HG03196 (cell line): ENCODE measurements at regions not wholly inside any gene's neighbourhood (a gene's known extent, or its start where the extent isn't known, plus 50 kb on each side); places are given as distances from the start of the nearest gene placed in this dataset.

Experiments used
- ATAC-seq: cut with Tn5 transposase; IDR thresholded peaks from one replicate; pipeline ENCODE4 v1.9.1; 2021; ENCODE audit not compliant: unreplicated experiment

DNA sequence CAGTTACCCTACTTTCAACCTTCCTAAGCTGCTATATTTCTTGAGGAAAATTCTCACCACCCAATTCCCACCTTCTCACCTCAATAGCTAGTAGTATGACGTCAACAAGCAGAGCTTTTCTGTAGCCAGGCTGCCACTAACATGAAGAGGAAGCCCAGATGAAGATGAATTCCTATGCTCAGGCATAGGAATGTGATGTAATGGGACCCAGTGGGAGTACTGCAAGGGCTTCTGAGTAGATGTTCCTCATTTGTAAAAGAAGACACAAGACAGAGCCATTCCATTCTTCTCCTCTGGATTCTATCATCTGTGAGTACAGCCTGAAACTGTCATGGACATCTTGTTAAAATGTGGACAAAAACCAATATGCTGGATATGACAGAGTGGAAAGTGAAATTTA is 81.6 kb upstream of the KLF3 start:
- no peak for ATAC-seq

GRCh38 chr4:38582889-38583470 is 81.0 kb upstream of the KLF3 start:
- no peak for ATAC-seq

GRCh38 chr4:38585871-38586270 is 78.1 kb upstream of the KLF3 start:
- no peak for ATAC-seq

DNA sequence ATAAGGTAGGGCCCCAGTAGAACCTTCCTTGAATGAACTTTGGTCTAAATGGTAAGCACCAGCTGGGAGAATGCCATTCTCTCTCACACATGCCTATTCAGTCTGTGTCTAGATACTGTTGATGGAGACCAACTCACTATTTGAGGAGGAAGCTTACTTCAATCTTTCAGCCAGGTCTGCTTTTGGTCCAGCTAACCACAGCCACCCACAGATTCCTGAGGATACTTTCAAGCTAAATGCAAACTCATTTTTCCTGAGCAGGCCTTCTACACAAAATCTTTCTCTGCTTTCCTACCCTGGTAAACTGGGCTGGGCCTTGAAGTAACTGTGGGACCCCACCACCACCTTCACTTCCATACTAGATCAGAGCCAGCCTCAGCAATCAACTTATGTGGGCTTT is 76.9 kb upstream of the KLF3 start:
- ATAC-seq = no peak

DNA sequence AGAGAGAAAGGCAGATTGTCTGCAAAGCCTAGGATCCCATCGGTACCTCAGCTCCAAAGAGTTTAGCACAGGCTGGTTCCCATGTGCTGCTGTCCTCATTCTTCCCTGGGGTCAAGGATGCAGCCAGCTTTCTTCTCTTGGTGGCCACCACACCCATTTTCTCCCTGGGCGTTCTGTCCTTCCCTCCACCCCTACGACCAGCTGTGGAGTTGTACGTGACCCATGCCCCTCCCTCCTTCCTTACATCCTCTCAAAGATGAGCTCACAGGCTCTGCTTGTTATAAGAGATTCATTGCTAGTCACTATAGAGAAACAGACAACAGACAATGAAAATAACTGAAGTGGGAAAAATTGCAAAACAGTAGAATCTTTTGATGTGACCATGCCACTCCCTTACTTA is 74.0 kb upstream of the KLF3 start:
- ATAC-seq = no peak

DNA sequence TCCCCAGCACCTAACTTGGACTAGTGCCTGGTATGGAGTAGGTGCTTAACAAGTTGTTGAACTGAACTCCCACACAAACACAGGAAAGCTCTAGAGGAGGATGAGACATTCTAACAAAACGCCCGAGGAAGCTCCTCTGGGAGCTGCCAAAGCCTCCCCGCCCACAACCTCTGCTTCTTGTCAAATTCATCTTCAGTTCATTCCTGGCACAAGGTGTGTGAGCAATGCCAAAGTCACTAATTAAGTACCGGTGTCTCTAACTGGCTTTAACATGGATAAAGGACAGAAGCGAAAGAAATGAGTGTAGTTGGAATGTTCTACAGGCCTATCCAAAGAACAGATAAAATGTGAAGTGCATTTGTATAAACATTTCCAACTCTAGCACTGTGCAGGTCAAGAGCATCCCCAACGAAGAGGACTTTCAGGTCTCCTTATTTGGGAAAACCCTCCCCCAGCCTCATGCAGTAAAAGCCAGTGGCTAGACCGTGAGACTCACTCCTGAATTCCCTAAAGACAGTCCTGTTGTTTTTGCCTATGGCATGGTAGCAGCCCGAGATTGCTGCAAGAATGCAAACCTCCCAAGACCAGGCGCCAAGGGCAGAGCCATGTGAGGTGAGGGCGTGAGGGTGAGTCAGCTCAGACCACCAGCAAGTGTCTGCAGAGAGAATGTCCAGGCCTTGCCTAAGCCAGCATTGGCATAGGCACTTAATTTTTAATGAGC is 72.2 kb upstream of the KLF3 start:
- ATAC-seq = no peak

DNA sequence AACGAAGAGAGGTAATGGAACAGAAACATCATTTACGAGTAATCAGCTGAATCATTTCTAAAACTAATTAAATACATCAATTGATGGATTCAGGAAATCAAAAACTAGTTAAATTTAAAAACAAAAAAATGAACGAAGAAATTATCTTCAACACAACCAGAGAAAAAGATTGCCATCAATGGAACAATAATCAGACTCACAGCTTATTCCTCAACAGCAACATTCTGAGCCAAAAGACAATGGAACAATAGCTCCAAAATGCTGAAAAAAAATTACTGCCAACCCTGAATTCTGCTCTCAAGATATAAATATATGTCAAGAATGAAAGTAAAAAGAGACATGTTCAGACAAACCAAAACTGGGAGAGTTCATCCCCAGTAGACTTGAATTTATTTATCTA is 65.5 kb upstream of the KLF3 start:
- ATAC-seq = no peak

GRCh38 chr4:38600575-38600974 is 63.4 kb upstream of the KLF3 start:
- ATAC-seq = no peak

GRCh38 chr4:38601244-38601915 is 62.6 kb upstream of the KLF3 start:
- no peak for ATAC-seq

GRCh38 chr4:38601916-38602291 is 62.1 kb upstream of the KLF3 start:
- no peak for ATAC-seq

DNA sequence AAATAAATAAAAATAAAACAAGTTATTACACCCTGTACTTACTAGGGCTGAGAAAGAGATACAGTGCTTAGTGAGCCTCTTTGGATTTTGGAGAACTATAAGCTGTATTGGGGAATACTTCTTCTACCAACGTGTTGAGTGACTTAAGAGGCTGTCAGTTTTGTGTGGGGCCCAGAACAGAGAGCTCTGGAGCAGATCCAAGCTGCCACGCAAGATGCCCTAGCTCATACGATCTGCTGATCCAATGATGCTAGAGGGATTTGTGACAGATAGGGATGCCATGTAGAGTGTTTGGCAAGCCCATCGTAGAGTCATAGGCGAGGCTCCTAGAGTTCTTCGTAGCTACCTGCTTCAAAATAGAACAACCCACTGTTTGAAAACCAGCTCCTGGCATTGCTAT is 60.3 kb upstream of the KLF3 start:
- ATAC-seq = no peak

DNA sequence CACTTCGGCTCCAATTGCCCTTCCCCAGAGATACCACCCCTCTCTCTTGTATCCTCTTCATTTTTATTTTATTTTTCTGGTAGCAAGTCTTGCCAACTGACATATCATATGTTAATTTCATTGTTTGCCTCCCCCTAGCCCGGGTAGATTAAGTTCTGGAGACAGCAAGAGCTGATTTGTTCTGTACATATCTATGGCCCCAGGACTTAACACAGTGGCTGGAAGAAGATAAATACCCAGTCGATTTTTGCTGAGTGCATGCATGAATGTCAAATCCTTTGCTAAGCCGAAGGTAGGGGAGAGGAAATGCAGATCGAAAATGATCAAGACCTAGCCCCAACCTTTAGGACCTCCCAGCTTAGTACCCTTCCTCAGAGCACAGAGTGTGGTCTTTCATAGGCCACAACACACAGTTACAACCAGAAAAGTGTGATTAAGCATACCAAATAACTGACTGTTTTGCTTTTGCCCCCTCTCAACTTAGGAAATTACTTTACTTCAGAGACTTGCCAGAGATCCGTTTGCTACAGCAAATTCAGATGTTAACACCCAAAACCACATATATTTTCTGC is 58.7 kb upstream of the KLF3 start:
- no peak for ATAC-seq

DNA sequence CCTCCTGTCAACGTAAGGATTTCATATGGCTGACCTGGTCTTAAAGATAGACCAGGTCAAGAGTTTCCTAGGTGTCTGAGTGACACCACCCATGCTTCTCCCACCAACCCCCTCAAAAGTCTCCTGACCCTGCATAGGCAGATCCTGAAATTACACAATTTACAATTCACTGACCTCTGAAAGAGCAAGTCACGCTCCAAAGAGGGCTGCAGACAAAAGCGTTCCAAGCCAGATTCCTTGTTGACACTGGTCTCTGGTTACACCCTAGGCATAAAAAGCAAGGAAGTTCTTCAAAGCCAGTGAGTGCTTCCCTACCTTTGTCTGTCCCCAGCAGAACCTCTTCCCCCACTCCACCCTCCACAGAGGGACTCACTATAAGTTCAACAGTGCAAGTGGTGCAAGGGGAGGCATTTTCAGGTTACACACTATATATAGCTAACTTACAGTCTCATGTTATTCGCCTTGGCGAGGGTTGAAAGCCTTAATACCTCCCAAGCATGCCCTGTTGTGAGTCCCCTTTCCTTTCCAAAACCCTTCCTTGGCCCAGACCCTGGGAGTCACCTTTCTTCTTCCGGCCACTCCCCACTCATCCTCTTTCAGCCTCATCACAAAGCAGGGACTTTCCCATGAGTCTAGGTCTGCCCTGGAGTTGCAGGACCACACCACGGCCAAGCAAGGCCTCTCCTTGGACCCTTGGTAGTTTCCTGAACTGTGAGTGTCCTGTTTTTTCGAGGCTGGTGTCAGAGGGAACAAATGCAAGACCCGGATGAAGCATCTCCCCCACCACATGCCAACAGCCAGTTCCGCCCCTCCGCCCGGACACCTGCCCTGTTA is 58.0 kb upstream of the KLF3 start:
- no peak for ATAC-seq

DNA sequence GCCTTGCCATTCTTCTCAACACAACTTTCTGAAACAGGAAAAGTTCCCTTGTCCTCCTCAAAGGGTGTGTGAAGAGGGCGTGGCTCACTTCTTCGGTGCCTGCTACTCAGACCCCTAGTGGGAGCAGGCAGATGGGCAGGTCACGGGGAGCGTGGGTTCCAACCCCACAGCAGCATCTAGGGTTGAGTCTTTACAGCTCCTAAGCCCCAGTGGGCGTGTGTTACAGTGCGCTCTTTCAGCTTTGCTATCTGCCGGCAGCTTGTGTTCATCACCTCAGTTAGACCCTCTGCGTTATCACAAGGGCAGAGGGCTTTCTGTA is 57.5 kb upstream of the KLF3 start:
- ATAC-seq = no peak

- no peak for ATAC-seq
These were observed 54.4 kb upstream of the KLF3 start for GRCh38 chr4:38609614-38610013.

DNA sequence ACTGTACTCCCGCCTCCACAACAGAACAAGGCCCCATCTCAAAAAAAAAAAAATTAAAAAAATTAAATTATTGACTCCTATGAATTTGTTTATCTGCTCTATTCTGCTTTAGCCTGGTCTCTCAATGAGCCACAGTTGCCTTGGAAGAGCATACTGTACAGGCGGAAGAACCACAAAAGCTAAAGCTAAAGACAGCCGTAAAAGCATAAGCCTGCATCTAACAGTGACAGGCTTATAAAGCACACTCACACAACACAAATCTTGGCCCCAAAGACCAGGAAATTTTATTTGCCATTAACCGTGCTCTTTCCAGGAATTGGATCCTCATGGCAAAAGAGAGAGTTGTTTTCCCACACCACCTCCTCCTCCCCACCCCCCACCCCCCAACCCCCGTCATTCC is 53.5 kb upstream of the KLF3 start:
- ATAC-seq = no peak

GRCh38 chr4:38610966-38611431 is 53.0 kb upstream of the KLF3 start:
- no peak for ATAC-seq

DNA sequence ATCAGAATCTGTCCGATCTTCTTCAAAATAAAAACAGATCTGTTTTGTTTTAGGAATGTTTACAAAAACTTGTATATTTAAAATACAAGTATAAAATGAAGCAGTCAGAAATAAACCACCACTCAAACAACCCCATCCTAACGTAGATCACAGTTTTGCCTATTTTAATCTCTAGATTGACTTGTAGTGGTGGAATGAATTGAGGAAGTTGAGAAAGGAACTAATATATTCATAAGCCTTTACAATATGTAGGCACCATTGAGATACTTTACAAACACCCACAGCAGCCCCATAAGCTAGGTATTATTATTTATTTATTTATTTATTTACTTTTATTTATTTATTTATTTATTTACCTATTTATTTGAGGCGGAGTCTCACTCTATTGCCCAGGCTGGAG is 52.3 kb upstream of the KLF3 start:
- no peak for ATAC-seq

- no peak for ATAC-seq
These were observed 51.2 kb upstream of the KLF3 start for GRCh38 chr4:38612646-38613414.
